ENCODE measurements at regions not wholly inside any gene's neighbourhood (a gene's known extent, or its start where the extent isn't known, plus 50 kb on each side); places are given as distances from the start of the nearest gene placed in this dataset.

DNA sequence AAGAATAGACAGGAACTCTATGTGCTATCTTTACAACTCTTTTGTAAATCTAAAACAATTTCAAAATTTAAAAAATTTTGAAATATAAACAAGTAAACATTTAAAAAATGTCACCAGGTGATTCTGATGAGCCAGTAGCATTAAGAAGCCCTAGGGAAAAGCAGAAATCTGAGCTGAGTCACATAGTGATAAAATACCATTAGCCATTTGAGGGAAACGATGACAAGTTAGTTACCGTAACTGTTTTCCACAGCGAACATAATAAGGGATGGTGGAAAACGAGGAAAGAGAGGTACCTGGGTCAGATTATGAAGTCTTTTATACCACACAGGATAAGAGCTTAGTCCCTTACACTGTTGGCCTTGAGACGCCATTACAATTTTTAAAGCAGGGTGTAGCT lies 55.5 kb downstream of the PRR15 start:
- Histone ChIP-seq H3K36me3 (ENCODE audit: insufficient read depth) (no peaks in the 10 kb centered on the region), H4K20me1 (ENCODE audit: insufficient read depth) (no peaks in the 10 kb centered on the region), H2AFZ (ENCODE audit: low read depth) (no peak overlapping the region), H3K4me1 (ENCODE audit: low read depth, poor library complexity, severe bottlenecking) (no peaks in the 10 kb centered on the region), H3K9ac (no peak overlapping the region), H3K27ac (no peak overlapping the region), H3K4me3 (IDR thresholded peaks at IDR 0.05; ENCODE audit: insufficient read depth, low read depth, low read length) (no peak overlapping the region), H3K79me2 (ENCODE audit: insufficient read depth, low read depth) (no peaks in the 10 kb centered on the region), H3K27me3 (ENCODE audit: insufficient read depth, low read depth) (no peaks in the 10 kb centered on the region), H3K4me2 (no peak overlapping the region)
- TF ChIP-seq, protein P1, sequence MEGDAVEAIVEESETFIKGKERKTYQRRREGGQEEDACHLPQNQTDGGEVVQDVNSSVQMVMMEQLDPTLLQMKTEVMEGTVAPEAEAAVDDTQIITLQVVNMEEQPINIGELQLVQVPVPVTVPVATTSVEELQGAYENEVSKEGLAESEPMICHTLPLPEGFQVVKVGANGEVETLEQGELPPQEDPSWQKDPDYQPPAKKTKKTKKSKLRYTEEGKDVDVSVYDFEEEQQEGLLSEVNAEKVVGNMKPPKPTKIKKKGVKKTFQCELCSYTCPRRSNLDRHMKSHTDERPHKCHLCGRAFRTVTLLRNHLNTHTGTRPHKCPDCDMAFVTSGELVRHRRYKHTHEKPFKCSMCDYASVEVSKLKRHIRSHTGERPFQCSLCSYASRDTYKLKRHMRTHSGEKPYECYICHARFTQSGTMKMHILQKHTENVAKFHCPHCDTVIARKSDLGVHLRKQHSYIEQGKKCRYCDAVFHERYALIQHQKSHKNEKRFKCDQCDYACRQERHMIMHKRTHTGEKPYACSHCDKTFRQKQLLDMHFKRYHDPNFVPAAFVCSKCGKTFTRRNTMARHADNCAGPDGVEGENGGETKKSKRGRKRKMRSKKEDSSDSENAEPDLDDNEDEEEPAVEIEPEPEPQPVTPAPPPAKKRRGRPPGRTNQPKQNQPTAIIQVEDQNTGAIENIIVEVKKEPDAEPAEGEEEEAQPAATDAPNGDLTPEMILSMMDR (conservative IDR thresholded peaks at IDR 0.05; ENCODE audit: low read depth, low read length) = no peak

DNA sequence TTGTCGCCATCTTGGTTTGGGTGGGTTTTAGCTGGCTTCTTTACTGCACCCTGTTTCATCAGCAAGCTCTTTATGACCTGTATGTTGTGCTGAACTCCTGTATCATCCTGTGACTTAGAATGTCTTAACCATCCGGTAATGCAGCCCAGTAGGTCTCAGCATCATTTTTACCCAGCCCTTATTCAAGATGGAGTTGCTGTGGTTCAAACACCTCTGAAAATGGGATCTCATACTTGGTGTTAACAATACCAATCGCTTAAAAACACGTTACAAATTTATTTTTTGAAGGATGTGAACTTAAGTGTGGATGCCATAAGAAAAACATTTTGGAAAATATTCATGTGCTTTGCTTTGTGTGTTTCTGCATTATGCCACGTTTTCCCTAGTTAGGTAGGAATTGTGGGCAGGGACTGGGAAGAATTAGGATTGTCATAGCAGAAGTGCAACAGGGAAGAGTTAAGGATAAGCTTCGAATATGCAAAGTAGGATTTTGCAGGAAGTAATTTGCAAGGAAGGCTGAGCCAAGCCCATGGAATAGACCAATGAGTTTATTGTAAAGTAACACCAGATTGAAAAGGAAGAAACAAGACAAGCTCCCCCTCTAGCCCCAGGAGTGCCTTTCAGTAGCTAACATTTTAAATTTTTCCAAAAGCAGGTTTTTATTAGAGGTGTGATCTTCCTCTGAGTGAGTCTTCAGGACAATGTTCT lies 56.4 kb downstream of the PRR15 start:
- Histone ChIP-seq H3K9ac (no peak overlapping the region), H3K36me3 (ENCODE audit: insufficient read depth) (no peaks in the 10 kb centered on the region), H3K79me2 (ENCODE audit: insufficient read depth, low read depth) (no peaks in the 10 kb centered on the region), H3K27ac (no peak overlapping the region), H2AFZ (ENCODE audit: low read depth) (no peak overlapping the region), H3K27me3 (ENCODE audit: insufficient read depth, low read depth) (no peaks in the 10 kb centered on the region), H3K4me1 (ENCODE audit: low read depth, poor library complexity, severe bottlenecking) (no peaks in the 10 kb centered on the region), H3K4me3 (IDR thresholded peaks at IDR 0.05; ENCODE audit: insufficient read depth, low read depth, low read length) (no peak overlapping the region), H3K4me2 (no peak overlapping the region), H4K20me1 (ENCODE audit: insufficient read depth) (no peaks in the 10 kb centered on the region)
- TF ChIP-seq, protein P1 (conservative IDR thresholded peaks at IDR 0.05; ENCODE audit: low read depth, low read length) = no peak

DNA sequence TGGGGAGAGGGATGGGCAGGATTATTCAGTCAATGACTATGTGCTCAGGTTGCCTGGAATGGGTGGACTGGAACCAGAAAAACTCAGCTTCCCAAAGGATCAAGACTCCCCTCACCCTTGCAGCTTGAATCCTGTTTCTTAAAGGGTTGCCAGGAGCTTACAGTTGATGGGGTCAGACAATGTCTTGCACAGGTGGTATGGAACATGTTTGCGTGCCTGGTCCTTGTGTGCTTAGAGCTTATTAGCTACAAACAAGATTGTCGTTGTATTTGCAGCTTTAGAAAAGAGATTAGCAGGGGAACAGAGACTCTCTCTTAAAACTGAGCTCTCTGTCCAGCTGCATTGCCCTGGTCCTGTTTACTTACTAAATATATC lies 56.9 kb downstream of the PRR15 start:
- Histone ChIP-seq H3K4me2 (no peak overlapping the region), H3K79me2 (ENCODE audit: insufficient read depth, low read depth) (no peaks in the 10 kb centered on the region), H3K4me1 (ENCODE audit: low read depth, poor library complexity, severe bottlenecking) (no peaks in the 10 kb centered on the region), H2AFZ (ENCODE audit: low read depth) (no peak overlapping the region), H3K27me3 (ENCODE audit: insufficient read depth, low read depth) (no peaks in the 10 kb centered on the region), H3K4me3 (IDR thresholded peaks at IDR 0.05; ENCODE audit: insufficient read depth, low read depth, low read length) (no peak overlapping the region), H3K36me3 (ENCODE audit: insufficient read depth) (no peaks in the 10 kb centered on the region), H4K20me1 (ENCODE audit: insufficient read depth) (no peaks in the 10 kb centered on the region), H3K27ac (no peak overlapping the region), H3K9ac (no peak overlapping the region)
- TF ChIP-seq, protein P1 (conservative IDR thresholded peaks at IDR 0.05; ENCODE audit: low read depth, low read length) = no peak

DNA sequence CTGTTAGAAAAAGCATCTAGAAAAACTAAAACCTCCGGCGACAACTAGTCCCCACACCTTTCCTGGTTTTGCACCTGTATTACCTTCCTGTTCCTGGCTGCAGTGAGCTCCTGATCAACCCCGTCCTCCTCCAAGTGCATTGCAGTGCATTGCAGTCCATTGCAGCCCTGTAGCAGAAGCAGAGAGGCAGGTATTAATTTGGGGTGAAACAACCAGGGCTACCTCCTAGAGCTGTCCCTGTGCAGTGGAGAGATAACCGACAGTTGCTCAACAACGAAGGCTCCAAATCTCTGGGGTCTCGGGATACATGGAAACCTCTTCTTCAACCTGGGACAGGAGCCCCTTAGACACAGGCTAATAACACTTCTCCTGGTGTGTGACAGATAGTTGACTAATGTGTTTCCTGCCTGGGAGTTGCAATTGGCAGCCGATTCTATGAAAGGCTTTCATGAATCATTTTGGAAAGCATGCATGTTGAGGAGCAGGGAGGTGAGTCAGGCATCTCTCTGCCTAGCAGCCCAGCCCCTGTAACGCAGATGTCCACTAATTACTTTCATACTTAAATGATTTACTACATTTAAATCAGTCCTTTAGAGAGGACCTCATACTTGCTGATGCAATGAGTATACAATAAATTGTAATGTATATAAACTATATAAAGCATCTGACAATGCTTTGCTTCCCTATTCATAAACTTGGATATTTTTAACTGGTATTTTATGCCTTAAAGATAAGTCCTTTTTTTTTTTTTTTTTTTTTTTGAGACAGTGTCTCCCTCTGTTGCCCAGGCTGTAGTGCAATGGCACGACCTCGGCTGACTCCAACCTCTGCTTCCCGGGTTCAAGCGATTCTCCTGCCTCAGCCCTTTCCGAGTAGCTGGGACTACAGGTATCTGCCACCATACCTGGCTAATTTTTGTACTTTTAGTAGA lies 59.0 kb downstream of the PRR15 start:
- H3K4me1 ChIP-seq (ENCODE audit: low read depth, poor library complexity, severe bottlenecking) = no peaks in the 10 kb centered on the region
- H3K9ac ChIP-seq = no peak overlapping the region
- H4K20me1 ChIP-seq (ENCODE audit: insufficient read depth) = no peaks in the 10 kb centered on the region
- no peaks in the 10 kb centered on the region for H3K27me3 ChIP-seq (ENCODE audit: insufficient read depth, low read depth)
- no peaks in the 10 kb centered on the region for H3K79me2 ChIP-seq (ENCODE audit: insufficient read depth, low read depth)
- H3K36me3 ChIP-seq (ENCODE audit: insufficient read depth) = no peaks in the 10 kb centered on the region
- H3K4me3 ChIP-seq (IDR thresholded peaks at IDR 0.05; ENCODE audit: insufficient read depth, low read depth, low read length) = no peak overlapping the region
- TF ChIP-seq, protein P1 (conservative IDR thresholded peaks at IDR 0.05; ENCODE audit: low read depth, low read length) = no peak
- no peak overlapping the region for H3K4me2 ChIP-seq
- H3K27ac ChIP-seq = no peak overlapping the region
- H2AFZ ChIP-seq (ENCODE audit: low read depth) = no peak overlapping the region
